Glomerular endothelial cell (primary cell): ENCODE measurements at regions not wholly inside any gene's neighbourhood (a gene's known extent, or its start where the extent isn't known, plus 50 kb on each side); places are given as distances from the start of the nearest gene placed in this dataset.
"Not testable (repeated sequence)": the region's sequence is repeated elsewhere in the genome, so short reads cannot be mapped to it uniquely, and the experiment has no call there.

Source experiments
- DNase-seq: peaks from one replicate; pipeline ENCODE4 v3.0.0-alpha.2; 2011; ENCODE audit warnings: low read depth, low spot score; ENCODE audit errors: extremely low read depth

GRCh38 chr2:53498210-53498609 is 269.4 kb upstream of the CHAC2 start:
- no peak for DNase-seq

GRCh38 chr2:53497020-53497419 is 270.6 kb upstream of the CHAC2 start:
- DNase-seq = no peak

- no peak for DNase-seq
Measured at GRCh38 chr2:53493210-53493609, 274.4 kb upstream of the CHAC2 start.

GRCh38 chr2:53490659-53491058 is 276.9 kb upstream of the CHAC2 start:
- DNase-seq = no peak

DNA sequence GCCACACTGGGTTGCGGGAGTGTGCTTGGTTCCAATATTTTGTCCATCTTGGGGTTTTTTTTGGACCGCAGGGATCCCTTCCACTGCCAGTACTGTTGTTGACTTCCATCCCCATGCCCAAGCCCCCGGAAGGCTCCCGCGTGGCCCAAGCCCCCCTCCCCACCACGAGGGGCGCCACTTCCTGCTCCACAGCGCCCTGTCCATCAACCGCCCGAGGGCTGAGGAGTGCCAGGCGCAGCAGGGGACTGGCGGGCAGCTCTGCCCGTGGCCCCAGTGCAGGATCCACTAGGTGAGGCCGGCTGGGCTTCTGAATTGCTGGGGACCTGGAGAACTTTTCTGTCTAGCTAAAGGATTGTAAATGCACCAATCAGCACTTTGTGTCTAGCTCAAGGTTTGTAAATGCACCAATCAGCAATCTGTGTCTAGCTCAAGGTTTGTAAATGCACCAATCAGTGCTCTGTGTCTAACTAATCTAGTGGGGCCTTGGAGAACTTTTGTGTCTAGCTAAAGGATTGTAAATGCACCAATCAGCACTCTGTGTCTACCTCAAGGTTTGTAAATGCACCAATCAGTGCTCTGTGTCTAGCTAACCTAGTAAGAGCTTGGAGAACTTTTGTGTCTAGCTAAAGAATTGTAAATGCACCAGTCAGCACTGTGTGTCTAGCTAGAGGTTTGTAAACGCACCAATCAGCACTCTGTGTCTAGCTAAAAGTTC is 281.3 kb upstream of the CHAC2 start:
- DNase-seq = not testable (repeated sequence)

DNA sequence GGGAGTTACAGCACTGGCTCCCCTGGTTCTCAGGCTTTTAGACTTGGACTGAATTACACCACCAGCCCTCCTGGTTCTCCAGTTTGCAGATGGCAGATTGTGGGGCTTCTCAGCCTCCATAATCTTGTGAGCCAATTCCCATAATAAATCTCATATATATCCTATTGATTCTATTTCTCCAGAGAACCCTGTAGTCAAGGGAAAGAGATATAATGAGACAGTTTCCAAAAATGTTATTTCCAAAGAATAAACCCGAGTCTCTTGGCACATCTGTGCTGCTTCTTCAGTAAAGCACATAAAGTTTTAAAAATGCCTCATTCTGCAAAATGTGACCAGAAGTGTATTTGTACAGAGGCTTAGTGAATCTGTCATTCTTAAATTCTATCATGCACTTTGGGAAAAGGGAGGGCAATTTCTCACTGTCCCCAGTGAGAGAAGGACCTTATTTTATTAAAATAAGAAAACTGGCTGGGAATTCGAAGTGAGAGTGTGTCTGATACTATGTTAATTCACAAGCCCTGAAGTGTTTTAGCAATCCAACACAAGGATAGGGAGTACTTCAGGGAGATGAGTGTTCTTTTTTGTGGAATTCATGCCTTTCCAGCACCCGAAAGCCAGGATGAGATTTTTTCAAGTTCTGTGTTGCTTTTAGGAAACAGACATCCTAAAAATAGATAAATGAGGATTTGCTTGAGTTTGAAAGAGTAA is 282.4 kb upstream of the CHAC2 start:
- no peak for DNase-seq

GRCh38 chr2:53484531-53484930 is 283.1 kb upstream of the CHAC2 start:
- no peak for DNase-seq

- DNase-seq = no peak
Measured at GRCh38 chr2:53477517-53477916, 290.1 kb upstream of the CHAC2 start.

DNA sequence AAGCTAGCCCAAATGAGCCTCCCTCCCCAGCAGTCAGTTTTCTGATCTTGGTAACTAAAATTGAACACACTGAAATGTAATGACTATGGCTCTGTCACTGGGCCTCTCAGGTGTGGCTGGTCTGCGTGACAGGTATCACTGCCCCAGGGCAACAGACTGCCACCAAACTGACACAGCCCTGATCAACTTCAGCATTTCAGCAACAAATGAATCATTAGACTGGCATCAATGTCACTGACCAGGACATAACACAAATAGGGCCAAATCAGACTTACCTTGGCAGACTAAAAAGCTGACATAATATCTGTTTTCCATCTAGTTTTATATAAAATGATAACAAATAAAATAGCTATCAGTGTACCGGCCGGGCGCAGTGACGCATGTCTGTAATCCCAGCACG is 290.8 kb upstream of the CHAC2 start:
- DNase-seq = no peak

DNA sequence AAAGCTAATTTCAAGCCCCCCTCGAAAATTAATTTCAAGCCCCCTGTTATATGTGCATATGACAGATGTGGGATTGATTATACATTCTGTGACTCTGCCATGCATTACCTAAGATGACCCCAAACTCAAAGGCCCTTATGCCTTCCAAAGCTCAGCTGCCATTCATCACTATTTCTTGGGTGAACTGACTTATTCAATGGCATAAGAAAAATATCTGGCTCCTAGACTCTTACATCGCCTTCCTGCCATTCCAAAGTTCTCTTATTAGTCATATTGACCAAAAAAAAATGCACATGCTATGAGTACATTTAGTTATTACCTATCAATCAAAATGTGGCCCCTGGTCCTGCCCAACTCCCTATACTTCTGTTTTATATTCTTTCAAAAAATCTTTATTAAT is 291.8 kb upstream of the CHAC2 start:
- no peak for DNase-seq

DNA sequence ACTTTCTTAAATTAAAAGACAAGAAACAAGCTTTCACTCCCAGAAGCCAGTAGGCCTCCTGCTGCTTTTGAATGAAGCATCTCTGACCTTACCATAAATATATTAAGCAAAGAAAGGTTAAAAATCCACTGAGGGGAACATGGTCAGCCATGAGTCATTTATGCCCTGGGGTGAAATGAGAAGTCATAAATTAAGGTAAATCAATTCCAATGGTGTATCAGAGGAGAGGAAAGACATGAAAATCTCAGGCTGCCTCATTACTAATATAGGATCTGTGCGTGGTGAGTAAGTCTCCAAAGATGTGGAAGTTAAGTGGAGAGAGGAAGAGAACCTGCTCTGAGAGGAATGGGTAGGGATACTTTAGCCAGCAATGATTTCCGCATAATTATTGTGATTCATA is 292.3 kb upstream of the CHAC2 start:
- no peak for DNase-seq

GRCh38 chr2:53474914-53475313 is 292.7 kb upstream of the CHAC2 start:
- DNase-seq = no peak

- DNase-seq = no peak
Measured at GRCh38 chr2:53473775-53474311, 293.8 kb upstream of the CHAC2 start.

GRCh38 chr2:53473236-53473635 is 294.4 kb upstream of the CHAC2 start:
- no peak for DNase-seq

DNA sequence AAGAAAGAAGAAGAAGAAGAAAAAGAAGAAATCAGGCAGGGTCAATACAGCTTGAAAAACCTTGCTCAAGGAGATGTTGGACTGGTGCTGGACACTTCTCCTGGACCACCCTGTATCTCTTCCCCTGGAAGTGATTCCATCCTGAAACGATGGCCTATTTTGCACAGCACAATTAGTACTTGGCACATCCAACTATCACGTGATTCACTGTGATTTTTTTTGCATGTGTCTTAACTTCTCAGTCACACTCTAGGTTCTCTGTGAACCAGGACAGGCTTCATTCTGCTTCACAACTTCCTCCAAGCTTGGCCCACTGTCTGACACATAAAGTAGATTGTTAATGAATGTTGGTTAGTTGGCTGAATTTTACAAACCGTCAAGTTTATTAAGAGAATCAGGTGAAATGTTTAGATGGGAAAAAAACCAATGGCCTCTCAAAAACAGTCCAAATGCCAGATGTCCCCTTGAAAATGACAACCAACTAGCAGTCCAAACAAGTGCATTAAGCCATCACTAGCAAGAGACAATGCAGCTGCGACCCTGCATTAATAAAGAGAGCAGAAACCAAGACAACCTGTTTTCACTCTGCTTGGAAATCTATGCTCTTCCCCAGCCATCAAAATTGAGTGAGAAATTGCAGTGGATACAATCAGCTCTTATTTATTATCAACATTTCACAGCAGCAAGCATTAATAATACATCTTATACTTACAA is 300.0 kb upstream of the CHAC2 start:
- no peak for DNase-seq

GRCh38 chr2:53463806-53464726 is 303.5 kb upstream of the CHAC2 start:
- DNase-seq = no peak

DNA sequence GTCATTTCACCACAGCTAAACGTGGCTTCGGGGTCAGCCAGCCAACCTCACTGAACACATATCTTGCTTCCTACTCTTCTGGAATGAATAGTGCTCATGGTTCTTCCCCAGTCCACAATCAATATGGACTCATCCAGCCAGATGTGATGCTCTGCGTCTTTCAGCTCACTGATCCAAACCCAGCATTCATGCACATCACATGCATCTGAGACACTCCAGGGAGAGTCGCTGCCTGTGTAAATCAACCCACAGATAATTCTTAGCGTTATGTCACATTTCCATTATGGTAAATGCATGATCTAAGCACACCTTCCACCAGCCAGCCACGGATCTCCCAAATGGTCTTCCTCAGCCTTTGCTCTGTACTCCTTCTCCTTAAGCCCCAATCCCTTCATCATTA is 306.7 kb upstream of the CHAC2 start:
- DNase-seq = no peak

DNA sequence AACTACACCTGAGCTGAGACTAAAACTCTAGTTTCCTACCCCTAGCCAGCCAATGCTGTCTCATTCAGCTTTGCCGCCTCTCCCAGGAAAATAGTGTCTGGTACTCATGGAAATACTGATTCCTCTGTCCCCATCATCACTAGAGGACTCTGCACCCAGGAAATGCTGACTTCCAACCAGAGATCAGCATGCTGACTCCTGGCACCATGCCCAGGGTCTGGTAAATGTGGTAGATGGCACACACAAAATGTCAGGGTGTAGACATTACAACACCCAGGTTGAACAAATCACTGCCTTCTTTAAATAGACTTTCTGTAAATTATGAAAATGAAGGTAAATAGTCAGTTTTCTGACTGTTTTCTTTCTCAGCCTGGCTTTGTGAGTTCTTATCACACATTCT is 307.3 kb upstream of the CHAC2 start:
- no peak for DNase-seq

DNA sequence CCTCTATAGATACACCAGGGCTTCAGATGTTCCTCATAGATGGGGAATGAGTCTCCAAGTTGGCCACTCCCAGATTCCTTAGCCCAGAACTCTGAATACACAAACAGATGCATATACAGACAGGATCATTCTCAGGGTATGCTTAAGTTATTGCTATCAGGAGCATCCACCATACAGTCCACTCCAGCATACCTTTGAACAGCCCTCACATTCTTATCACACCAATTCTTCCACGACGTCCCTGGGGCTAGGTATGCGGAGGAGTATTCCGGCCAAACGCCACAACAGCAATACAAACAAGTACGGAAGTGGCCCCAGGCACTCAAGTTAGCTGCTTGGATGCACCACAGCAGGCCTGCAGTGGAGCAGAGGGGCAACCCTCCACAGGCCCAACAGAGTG is 312.5 kb upstream of the CHAC2 start:
- no peak for DNase-seq

GRCh38 chr2:53452957-53453748 is 314.5 kb upstream of the CHAC2 start:
- DNase-seq = no peak
